ENCODE measurements at regions not wholly inside any gene's neighbourhood (a gene's known extent, or its start where the extent isn't known, plus 50 kb on each side); places are given as distances from the start of the nearest gene placed in this dataset.

GRCh38 chr1:214898718-214899117 lies 183.8 kb upstream of the KCNK2 start (continued):
- TF ChIP-seq, protein P1, sequence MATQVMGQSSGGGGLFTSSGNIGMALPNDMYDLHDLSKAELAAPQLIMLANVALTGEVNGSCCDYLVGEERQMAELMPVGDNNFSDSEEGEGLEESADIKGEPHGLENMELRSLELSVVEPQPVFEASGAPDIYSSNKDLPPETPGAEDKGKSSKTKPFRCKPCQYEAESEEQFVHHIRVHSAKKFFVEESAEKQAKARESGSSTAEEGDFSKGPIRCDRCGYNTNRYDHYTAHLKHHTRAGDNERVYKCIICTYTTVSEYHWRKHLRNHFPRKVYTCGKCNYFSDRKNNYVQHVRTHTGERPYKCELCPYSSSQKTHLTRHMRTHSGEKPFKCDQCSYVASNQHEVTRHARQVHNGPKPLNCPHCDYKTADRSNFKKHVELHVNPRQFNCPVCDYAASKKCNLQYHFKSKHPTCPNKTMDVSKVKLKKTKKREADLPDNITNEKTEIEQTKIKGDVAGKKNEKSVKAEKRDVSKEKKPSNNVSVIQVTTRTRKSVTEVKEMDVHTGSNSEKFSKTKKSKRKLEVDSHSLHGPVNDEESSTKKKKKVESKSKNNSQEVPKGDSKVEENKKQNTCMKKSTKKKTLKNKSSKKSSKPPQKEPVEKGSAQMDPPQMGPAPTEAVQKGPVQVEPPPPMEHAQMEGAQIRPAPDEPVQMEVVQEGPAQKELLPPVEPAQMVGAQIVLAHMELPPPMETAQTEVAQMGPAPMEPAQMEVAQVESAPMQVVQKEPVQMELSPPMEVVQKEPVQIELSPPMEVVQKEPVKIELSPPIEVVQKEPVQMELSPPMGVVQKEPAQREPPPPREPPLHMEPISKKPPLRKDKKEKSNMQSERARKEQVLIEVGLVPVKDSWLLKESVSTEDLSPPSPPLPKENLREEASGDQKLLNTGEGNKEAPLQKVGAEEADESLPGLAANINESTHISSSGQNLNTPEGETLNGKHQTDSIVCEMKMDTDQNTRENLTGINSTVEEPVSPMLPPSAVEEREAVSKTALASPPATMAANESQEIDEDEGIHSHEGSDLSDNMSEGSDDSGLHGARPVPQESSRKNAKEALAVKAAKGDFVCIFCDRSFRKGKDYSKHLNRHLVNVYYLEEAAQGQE (IDR thresholded peaks at IDR 0.05; ENCODE audit: low read depth, low read length), result no peak
- TF ChIP-seq SIN3A (IDR thresholded peaks at IDR 0.05; ENCODE audit: borderline replicate concordance, low read depth, low read length), result no peak
- TF ChIP-seq CHD2 (IDR thresholded peaks at IDR 0.05; ENCODE audit: low read length, partially characterized antibody), result no peak
- TF ChIP-seq, protein P2, sequence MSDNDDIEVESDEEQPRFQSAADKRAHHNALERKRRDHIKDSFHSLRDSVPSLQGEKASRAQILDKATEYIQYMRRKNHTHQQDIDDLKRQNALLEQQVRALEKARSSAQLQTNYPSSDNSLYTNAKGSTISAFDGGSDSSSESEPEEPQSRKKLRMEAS (IDR thresholded peaks at IDR 0.05; ENCODE audit: low read depth), result no peak
- no peak for TF ChIP-seq TEAD4 (IDR thresholded peaks at IDR 0.05; ENCODE audit: borderline replicate concordance, insufficient read depth)
- no peak for TF ChIP-seq RCOR1 (IDR thresholded peaks at IDR 0.05; ENCODE audit: low read length)
- TF ChIP-seq FOXM1 (IDR thresholded peaks at IDR 0.05; ENCODE audit: low read depth), result no peak

DNA sequence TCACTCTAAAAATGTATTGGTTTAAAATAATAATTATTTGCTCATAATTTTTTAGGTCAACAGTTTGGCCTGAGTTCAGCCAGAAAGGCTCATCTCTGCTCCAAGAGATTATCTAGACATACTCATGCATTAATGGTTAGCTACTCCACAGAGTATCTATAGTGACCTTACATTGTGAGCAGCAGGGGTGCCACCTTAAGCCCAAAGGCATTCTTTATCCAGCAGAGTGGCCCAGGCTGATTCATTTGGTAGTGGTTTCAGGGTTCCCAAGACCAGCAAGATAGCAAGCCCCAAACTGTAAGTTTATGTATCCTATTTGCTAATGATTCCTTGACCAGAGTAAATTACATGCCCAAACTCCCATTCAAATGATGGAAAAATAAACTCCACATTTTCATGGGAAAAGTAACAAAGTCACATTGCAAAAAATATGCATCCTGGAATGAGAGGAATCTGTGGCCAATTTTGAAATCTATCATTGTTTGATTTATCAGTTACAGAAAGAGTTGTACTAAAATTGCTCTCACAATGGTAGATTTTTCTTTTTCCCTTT lies 182.6 kb upstream of the KCNK2 start:
- Histone ChIP-seq H3K4me2 (no peak overlapping the region), H3K9me3 (no peaks in the 10 kb centered on the region), H3K27ac (ENCODE audit: low read depth in 2 of 2, low read length in 1 of 2) (no peak overlapping the region; a peak in 1 of 4 replicates), H3K9me2 (no peaks in the 10 kb centered on the region), H3K36me3 (replicated peaks in 1 of 2; ENCODE audit: control insufficient read depth in 1 of 2, insufficient read depth in 2 of 2, low read length in 1 of 2) (no peaks in the 10 kb centered on the region), H3K9ac (no peak overlapping the region), H2AFZ (ENCODE audit: low read depth) (peak overlapping the region; percentile 35; the same call in 1 of the 2 replicates), H4K20me1 (ENCODE audit: insufficient read depth) (no peaks in the 10 kb centered on the region), H3K27me3 (ENCODE audit: insufficient read depth) (no peaks in the 10 kb centered on the region), H3K79me2 (ENCODE audit: insufficient read depth) (no peaks in the 10 kb centered on the region), H3K4me3 (ENCODE audit: low read depth in 2 of 2, low read length in 1 of 2) (no peak overlapping the region), H3K4me1 (ENCODE audit: control insufficient read depth in 1 of 2, insufficient read depth in 2 of 2, low read depth in 1 of 2, low read length in 1 of 2) (peaks cover 0 to 6% of the 10 kb centered on the region in 2 experiments; a peak in 2 of 4 replicates), H3F3A (replicated peaks; ENCODE audit: insufficient read depth) (peaks cover 16% of the 10 kb centered on the region)
- CTCF ChIA-PET, result no interaction called here
- no peak for TF ChIP-seq GATA2 (CRISPR knock-in tag; IDR thresholded peaks at IDR 0.05)
- TF ChIP-seq, protein P1 (IDR thresholded peaks at IDR 0.05; ENCODE audit: low read depth, low read length), result no peak
- no peak for TF ChIP-seq POLR2AphosphoS5 (IDR thresholded peaks at IDR 0.05; ENCODE audit: low read depth, low read length)
- TF ChIP-seq TAF1 (IDR thresholded peaks at IDR 0.05; ENCODE audit: borderline replicate concordance, low read depth, low read length), result no peak
- TF ChIP-seq YY1 (IDR thresholded peaks at IDR 0.05; ENCODE audit: low read depth), result no peak
- no peak for TF ChIP-seq FOXM1 (IDR thresholded peaks at IDR 0.05; ENCODE audit: low read depth)
- no peak for DNase-seq
- POLR2A ChIA-PET, result no interaction called here

All from SK-N-SH (cell line).